ENCODE measurements at regions not wholly inside any gene's neighbourhood (a gene's known extent, or its start where the extent isn't known, plus 50 kb on each side); places are given as distances from the start of the nearest gene placed in this dataset.

DNA sequence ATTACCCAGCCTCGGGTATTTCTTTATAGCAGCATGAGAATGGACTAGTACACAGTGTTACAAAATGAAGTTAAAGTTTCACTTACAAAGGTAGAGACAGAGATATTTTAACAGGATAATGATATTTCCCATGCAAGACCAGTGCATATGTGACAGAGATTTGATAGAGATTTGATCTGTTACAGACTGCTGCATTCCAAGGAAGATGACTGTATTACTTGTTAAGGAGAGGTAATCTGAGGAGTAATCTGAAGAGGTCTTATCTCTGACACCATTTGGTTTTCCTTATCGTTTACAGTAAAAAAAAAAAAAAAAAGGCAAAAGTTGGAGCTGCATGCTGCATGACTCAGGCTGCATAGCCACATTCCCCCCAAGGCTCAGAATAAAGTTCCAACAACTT is 289.6 kb downstream of the POM121L12 start:
- Histone ChIP-seq H3K4me3 (no peak overlapping the region), H3K9me3 (peaks cover 0 to 19% (median under 1%) of the 10 kb centered on the region in 4 donors), H3K36me3 (no peaks in the 10 kb centered on the region), H3K27me3 (no peaks in the 10 kb centered on the region), H3K27ac (no peak overlapping the region), H3K4me1 (no peaks in the 10 kb centered on the region)
- DNase-seq = no peak
- intact Hi-C loops (cut with DNase I; ENCODE audit: low total_unique reads) = no loop called here
- no peak for TF ChIP-seq CTCF (IDR thresholded peaks at IDR 0.05)
- TF ChIP-seq EP300 (IDR thresholded peaks at IDR 0.05) = no peak
- TF ChIP-seq POLR2A (IDR thresholded peaks at IDR 0.05) = no peak
- TF ChIP-seq POLR2AphosphoS5 (IDR thresholded peaks at IDR 0.05) = no peak
- 42 to 61% (median 50%) methylated on average over 2 of the region's 2 CpGs for WGBS, 5 donors

GRCh38 chr7:53326634-53327033 is 291.2 kb downstream of the POM121L12 start:
- no peak overlapping the region for H3K4me3 ChIP-seq
- H3K27me3 ChIP-seq = no peaks in the 10 kb centered on the region
- intact Hi-C loops (cut with DNase I; ENCODE audit: low total_unique reads) = no loop called here
- no peak overlapping the region for H3K27ac ChIP-seq
- TF ChIP-seq POLR2AphosphoS5 (IDR thresholded peaks at IDR 0.05) (no peak), EP300 (IDR thresholded peaks at IDR 0.05) (no peak), POLR2A (IDR thresholded peaks at IDR 0.05) (no peak), CTCF (IDR thresholded peaks at IDR 0.05) (no peak)
- DNase-seq = no peak
- no peaks in the 10 kb centered on the region for H3K4me1 ChIP-seq
- H3K36me3 ChIP-seq = no peaks in the 10 kb centered on the region
- WGBS, 5 donors = 57 to 68% (median 60%) methylated on average over 6 of the region's 6 CpGs
- peaks cover 0 to 26% (median 8%) of the 10 kb centered on the region in 4 donors for H3K9me3 ChIP-seq

GRCh38 chr7:53336105-53336668 is 300.8 kb downstream of the POM121L12 start:
- no peak overlapping the region for H3K4me3 ChIP-seq
- no peaks in the 10 kb centered on the region for H3K4me1 ChIP-seq
- 85 to 92% (median 90%) methylated on average over 4 to 8 of the region's 8 CpGs for WGBS, 5 donors
- intact Hi-C loops (cut with DNase I; ENCODE audit: low total_unique reads) = no loop called here
- H3K27ac ChIP-seq = no peak overlapping the region
- H3K27me3 ChIP-seq = no peaks in the 10 kb centered on the region
- no peaks in the 10 kb centered on the region for H3K36me3 ChIP-seq
- TF ChIP-seq POLR2A (IDR thresholded peaks at IDR 0.05) (no peak), POLR2AphosphoS5 (IDR thresholded peaks at IDR 0.05) (no peak), EP300 (IDR thresholded peaks at IDR 0.05) (no peak), CTCF (IDR thresholded peaks at IDR 0.05) (no peak)
- peaks cover 0 to 17% (median 7%) of the 10 kb centered on the region in 4 donors for H3K9me3 ChIP-seq
- no peak for DNase-seq

DNA sequence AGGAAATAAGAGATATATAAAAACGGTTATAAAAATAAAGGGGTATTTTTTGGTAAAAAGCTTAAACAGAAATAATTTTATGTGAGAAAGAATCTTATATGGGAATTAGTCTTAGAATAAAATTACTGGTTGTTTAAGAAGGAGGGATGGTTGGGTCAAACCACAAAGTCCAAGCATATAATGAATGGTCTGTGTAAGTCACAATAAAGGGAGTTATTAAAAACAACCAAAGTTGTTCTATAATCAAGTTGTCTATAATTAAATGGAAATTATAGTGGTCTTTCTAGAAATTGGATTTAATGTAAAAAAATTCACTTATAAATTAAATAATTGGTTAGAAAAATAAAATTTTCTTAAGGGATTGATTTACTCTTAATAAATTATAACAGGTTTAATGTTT is 304.8 kb downstream of the POM121L12 start:
- Histone ChIP-seq H3K4me1 (no peaks in the 10 kb centered on the region), H3K36me3 (no peaks in the 10 kb centered on the region), H3K27ac (no peak overlapping the region), H3K27me3 (no peaks in the 10 kb centered on the region), H3K9me3 (peaks cover 0 to 34% (median 22%) of the 10 kb centered on the region in 4 donors), H3K4me3 (no peak overlapping the region)
- WGBS, 5 donors = 83 to 94% (median 90%) methylated on average over 1 of the region's 1 CpG
- DNase-seq = no peak
- TF ChIP-seq EP300 (IDR thresholded peaks at IDR 0.05) (no peak), CTCF (IDR thresholded peaks at IDR 0.05) (no peak), POLR2AphosphoS5 (IDR thresholded peaks at IDR 0.05) (no peak), POLR2A (IDR thresholded peaks at IDR 0.05) (no peak)
- intact Hi-C loops (cut with DNase I; ENCODE audit: low total_unique reads) = no loop called here

All from stomach (tissue), 8 donors.